H9 (cell line): ENCODE measurements at regions not wholly inside any gene's neighbourhood (a gene's known extent, or its start where the extent isn't known, plus 50 kb on each side); places are given as distances from the start of the nearest gene placed in this dataset.

Experiments
- DNase-seq: peaks from one replicate; pipeline ENCODE4 v3.0.0-alpha.2; 2017
- H2AFZ ChIP-seq: one replicate; pipeline ENCODE4 v1.6.1; 2013; ENCODE audit warnings: mild to moderate bottlenecking, low read length, control low read depth, moderate library complexity
- H2AK5ac ChIP-seq: 2 replicates; pipeline ENCODE4 v1.6.1; 2013; ENCODE audit warnings: low read length, control low read depth, mixed read lengths; ENCODE audit not compliant: insufficient read length
- H2BK120ac ChIP-seq: one replicate; pipeline ENCODE4 v1.6.1; 2013; ENCODE audit warnings: low read depth, mild to moderate bottlenecking, low read length, control low read depth, inconsistent platforms; ENCODE audit not compliant: poor library complexity, severe bottlenecking
- H2BK12ac ChIP-seq: 2 replicates; pipeline ENCODE4 v1.6.1; 2013; ENCODE audit warnings: low read length, control low read depth, mixed read lengths, low read depth; ENCODE audit not compliant: insufficient read length
- H2BK15ac ChIP-seq: 2 replicates; pipeline ENCODE4 v1.6.1; 2013; ENCODE audit warnings: low read depth, low read length, control low read depth
- H2BK20ac ChIP-seq: one replicate; pipeline ENCODE4 v1.6.1; 2013; ENCODE audit warnings: low read depth, mild to moderate bottlenecking, low read length, control low read depth, inconsistent platforms; ENCODE audit not compliant: poor library complexity, severe bottlenecking
- H2BK5ac ChIP-seq: 2 replicates; pipeline ENCODE4 v1.6.1; 2013; ENCODE audit warnings: low read length, control low read depth, mixed read lengths; ENCODE audit not compliant: insufficient read length
- H3K14ac ChIP-seq: 2 replicates; pipeline ENCODE4 v1.6.1; 2013; ENCODE audit warnings: low read length, control low read depth; ENCODE audit not compliant: insufficient read depth
- H3K18ac ChIP-seq: 2 replicates; pipeline ENCODE4 v1.6.1; 2013; ENCODE audit warnings: low read depth, mild to moderate bottlenecking, mixed read lengths, low read length, control low read depth; ENCODE audit not compliant: insufficient read length
- H3K23ac ChIP-seq: 2 replicates; pipeline ENCODE4 v1.6.1; 2013; ENCODE audit warnings: low read length, control low read depth, mixed read lengths, low read depth; ENCODE audit not compliant: insufficient read length
- H3K23me2 ChIP-seq: 2 replicates; pipeline ENCODE4 v1.6.1; 2013; ENCODE audit warnings: low read depth, mild to moderate bottlenecking, mixed read lengths, low read length, control low read depth; ENCODE audit not compliant: insufficient read length, poor library complexity, severe bottlenecking
- H3K27ac ChIP-seq: 2 replicates; pipeline ENCODE4 v1.5.1; 2013; ENCODE audit warnings: low read length, control low read depth, mixed read lengths, low read depth; ENCODE audit not compliant: insufficient read length
- H3K27me3 ChIP-seq: 2 replicates; pipeline ENCODE4 v1.6.1; 2013; ENCODE audit warnings: low read length, control low read depth, inconsistent platforms; ENCODE audit not compliant: insufficient read depth
- H3K4ac ChIP-seq: 2 replicates; pipeline ENCODE4 v1.6.1; 2013; ENCODE audit warnings: low read depth, mild to moderate bottlenecking, control low read depth, inconsistent platforms, low read length, moderate library complexity
- H3K4me1 ChIP-seq: 2 replicates; pipeline ENCODE4 v1.6.1; 2013; ENCODE audit warnings: low read length, control low read depth, inconsistent platforms; ENCODE audit not compliant: insufficient read depth
- H3K4me2 ChIP-seq: 2 replicates; pipeline ENCODE4 v1.6.1; 2013; ENCODE audit warnings: low read length, control low read depth, mixed read lengths; ENCODE audit not compliant: insufficient read length, insufficient read depth
- H3K56ac ChIP-seq: 2 replicates; pipeline ENCODE4 v1.6.1; 2013; ENCODE audit warnings: low read depth, mild to moderate bottlenecking, mixed read lengths, low read length, control low read depth; ENCODE audit not compliant: insufficient read length
- H3K79me1 ChIP-seq: 2 replicates; pipeline ENCODE4 v1.6.1; 2013; ENCODE audit warnings: low read depth, mild to moderate bottlenecking, moderate library complexity, low read length, control low read depth, inconsistent platforms; ENCODE audit not compliant: insufficient read depth, poor library complexity, severe bottlenecking
- H3K79me2 ChIP-seq: 2 replicates; pipeline ENCODE4 v1.6.1; 2013; ENCODE audit warnings: low read length, control low read depth, inconsistent platforms; ENCODE audit not compliant: insufficient read depth
- H3K9ac ChIP-seq: 2 replicates; pipeline ENCODE4 v1.6.1; 2013; ENCODE audit warnings: low read length, control low read depth, mixed read lengths; ENCODE audit not compliant: insufficient read length; ENCODE audit errors: extremely low read depth
- H3K9me3 ChIP-seq: one replicate; pipeline ENCODE4 v1.6.1; 2013; ENCODE audit warnings: low read depth, low read length, inconsistent platforms; ENCODE audit not compliant: control insufficient read depth
- H3T11ph ChIP-seq: one replicate; pipeline ENCODE4 v1.6.1; 2013; ENCODE audit warnings: mild to moderate bottlenecking, low read length, control low read depth, inconsistent platforms
- H4K20me1 ChIP-seq: one replicate; pipeline ENCODE4 v1.6.1; 2013; ENCODE audit not compliant: control insufficient read depth, insufficient read length, insufficient read depth
- H4K5ac ChIP-seq: 2 replicates; pipeline ENCODE4 v1.6.1; 2013; ENCODE audit warnings: low read depth, mild to moderate bottlenecking, mixed read lengths, low read length, control low read depth; ENCODE audit not compliant: insufficient read length
- H4K8ac ChIP-seq: replicated peaks from 2 replicates; pipeline ENCODE4 v1.6.1; 2013; ENCODE audit warnings: low read length, control low read depth, mixed read lengths, low read depth; ENCODE audit not compliant: insufficient read length
- H4K91ac ChIP-seq: 2 replicates; pipeline ENCODE4 v1.6.1; 2013; ENCODE audit warnings: low read depth, mild to moderate bottlenecking, moderate library complexity, mixed read lengths, low read length, control low read depth; ENCODE audit not compliant: insufficient read length
- H3K27ac Mint-ChIP-seq, 3 experiments: 2 replicates in 2 of 3; 3 replicates in 1 of 3; pipeline ENCODE4 v1.8.0; 2020 to 2021; ENCODE audit warnings: mixed read lengths in 3 of 3, mild to moderate bottlenecking in 1 of 3, moderate library complexity in 1 of 3
- H3K27me3 Mint-ChIP-seq: 2 replicates; pipeline ENCODE4 v1.8.0; 2021; ENCODE audit warnings: low read depth, mild to moderate bottlenecking, moderate library complexity, mixed read lengths
- H3K36me3 Mint-ChIP-seq, 3 experiments: 2 replicates in 2 of 3; 3 replicates in 1 of 3; pipeline ENCODE4 v1.8.0; 2020 to 2021; ENCODE audit warnings: low read depth in 3 of 3, mixed read lengths in 3 of 3; ENCODE audit not compliant: insufficient read depth in 1 of 3
- H3K4me1 Mint-ChIP-seq, 2 experiments: 2 replicates each; pipeline ENCODE4 v1.8.0; 2020; ENCODE audit warnings: mixed read lengths in 2 of 2
- H3K4me3 Mint-ChIP-seq, 2 experiments: 2 replicates in 1 of 2; 3 replicates in 1 of 2; pipeline ENCODE4 v1.8.0; 2020 to 2021; ENCODE audit warnings: mild to moderate bottlenecking in 2 of 2, mixed read lengths in 2 of 2, moderate library complexity in 1 of 2
- H3K9me3 Mint-ChIP-seq, 2 experiments: 2 replicates in 1 of 2; 3 replicates in 1 of 2; pipeline ENCODE4 v1.8.0; 2020; ENCODE audit warnings: mild to moderate bottlenecking in 2 of 2, mixed read lengths in 2 of 2, moderate library complexity in 1 of 2
- CTCF ChIP-seq: fragments of 200-600 bp; sonication (generic); conservative IDR thresholded peaks from 3 replicates; pipeline ENCODE4 v1.8.0; 2021; ENCODE audit warnings: antibody characterized with exemption, mild to moderate bottlenecking
- WGBS: extraction: QIAGEN DNeasy Blood & Tissue Kit; methylation state at CpG from one replicate; pipeline ENCODE4 v1.1.7; 2013; ENCODE audit warnings: missing lambda C conversion rate, low lambda C conversion rate, mixed read lengths; ENCODE audit not compliant: insufficient read length; ENCODE audit errors: extremely low coverage; 5-methylcytosine and 5-hydroxymethylcytosine counted together

GRCh38 chr2:167692936-167693335 lies 554.5 kb downstream of the STK39 start:
- H2BK20ac ChIP-seq: no peak overlapping the region
- H3K18ac ChIP-seq: no peak overlapping the region
- H2BK120ac ChIP-seq: no peak overlapping the region
- H3K36me3 Mint-ChIP-seq: peaks cover 0 to 11% (median 2%) of the 10 kb centered on the region in 3 experiments; a peak in 3 of 7 replicates
- H3K9me3 Mint-ChIP-seq: no peaks in the 10 kb centered on the region; a peak in 1 of 5 replicates
- no peak overlapping the region for H3T11ph ChIP-seq
- no peak overlapping the region for H2BK15ac ChIP-seq
- H3K27me3 Mint-ChIP-seq: no peaks in the 10 kb centered on the region
- no peak overlapping the region for H3K56ac ChIP-seq
- H3K4me3 Mint-ChIP-seq: no peak overlapping the region
- H2AK5ac ChIP-seq: no peak overlapping the region
- no peak overlapping the region for H3K14ac ChIP-seq
- no peaks in the 10 kb centered on the region for H3K27me3 ChIP-seq
- no peaks in the 10 kb centered on the region for H3K23me2 ChIP-seq
- H3K4me1 ChIP-seq: peaks cover 8% of the 10 kb centered on the region; the same call in 1 of the 2 replicates
- no peak overlapping the region for H4K91ac ChIP-seq
- H3K27ac Mint-ChIP-seq: no peak overlapping the region
- DNase-seq: no peak
- H3K9ac ChIP-seq: no peak overlapping the region
- no peak overlapping the region for H3K4ac ChIP-seq
- H3K27ac ChIP-seq: no peak overlapping the region
- no CpG with 5 or more reads among the region's 2 CpGs for WGBS
- no peaks in the 10 kb centered on the region for H3K79me2 ChIP-seq
- no peak overlapping the region for H3K4me2 ChIP-seq
- TF ChIP-seq CTCF: no peak
- H2AFZ ChIP-seq: no peak overlapping the region
- no peaks in the 10 kb centered on the region for H3K9me3 ChIP-seq
- H4K20me1 ChIP-seq: no peaks in the 10 kb centered on the region
- no peak overlapping the region for H3K23ac ChIP-seq
- H2BK5ac ChIP-seq: no peak overlapping the region
- no peak overlapping the region for H4K5ac ChIP-seq
- peaks cover 25 to 27% of the 10 kb centered on the region in 2 experiments for H3K4me1 Mint-ChIP-seq
- no peak overlapping the region for H4K8ac ChIP-seq
- H3K79me1 ChIP-seq: no peaks in the 10 kb centered on the region
- H2BK12ac ChIP-seq: no peak overlapping the region
